Esophagus muscularis mucosa (tissue), 4 donors: ENCODE measurements at regions not wholly inside any gene's neighbourhood (a gene's known extent, or its start where the extent isn't known, plus 50 kb on each side); places are given as distances from the start of the nearest gene placed in this dataset.

Source experiments
- EP300 ChIP-seq: sonication (generic); formaldehyde crosslinking; IDR thresholded peaks from one replicate; pipeline ENCODE4 v1.6.1; 2017; ENCODE audit warnings: antibody characterized with exemption
- POLR2A ChIP-seq: fragments of 450-650 bp; IDR thresholded peaks from one replicate; pipeline ENCODE4 v1.6.1; 2017; ENCODE audit warnings: antibody characterized with exemption, moderate library complexity, mild to moderate bottlenecking, low read depth
- TF ChIP-seq, protein P1 (sequence below), 3 experiments: fragments of 200-600 bp in 2 of 3; fragments of 450-650 bp in 1 of 3; sonication (generic) in 2 of 3; IDR thresholded peaks; one replicate each; pipeline ENCODE4 v1.5.1; 2017 to 2019; ENCODE audit warnings: antibody characterized with exemption in 3 of 3, mild to moderate bottlenecking in 2 of 3, moderate library complexity in 1 of 3

DNA sequence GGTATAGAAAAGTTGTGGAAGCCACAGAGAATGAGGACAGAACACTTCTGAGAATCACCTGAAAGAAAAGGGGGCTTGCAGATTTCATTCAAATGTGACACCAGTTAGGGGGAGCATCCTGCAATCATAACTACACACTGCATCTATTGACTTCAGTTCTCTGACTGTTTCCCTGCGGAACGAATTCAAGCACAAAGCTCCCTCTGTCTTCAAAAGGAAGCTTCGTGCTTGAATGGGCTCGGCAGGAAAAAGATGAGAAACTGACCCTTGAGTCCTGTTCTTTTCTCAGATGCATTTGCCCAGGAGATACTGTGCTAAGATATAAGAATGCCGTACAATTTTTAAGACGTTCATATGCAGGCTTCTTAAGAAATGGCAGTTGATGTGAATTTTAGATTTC, 2000.4 kb upstream of the RAG2 start:
- TF ChIP-seq EP300 (no peak), POLR2A (no peak)
- TF ChIP-seq, protein P1, sequence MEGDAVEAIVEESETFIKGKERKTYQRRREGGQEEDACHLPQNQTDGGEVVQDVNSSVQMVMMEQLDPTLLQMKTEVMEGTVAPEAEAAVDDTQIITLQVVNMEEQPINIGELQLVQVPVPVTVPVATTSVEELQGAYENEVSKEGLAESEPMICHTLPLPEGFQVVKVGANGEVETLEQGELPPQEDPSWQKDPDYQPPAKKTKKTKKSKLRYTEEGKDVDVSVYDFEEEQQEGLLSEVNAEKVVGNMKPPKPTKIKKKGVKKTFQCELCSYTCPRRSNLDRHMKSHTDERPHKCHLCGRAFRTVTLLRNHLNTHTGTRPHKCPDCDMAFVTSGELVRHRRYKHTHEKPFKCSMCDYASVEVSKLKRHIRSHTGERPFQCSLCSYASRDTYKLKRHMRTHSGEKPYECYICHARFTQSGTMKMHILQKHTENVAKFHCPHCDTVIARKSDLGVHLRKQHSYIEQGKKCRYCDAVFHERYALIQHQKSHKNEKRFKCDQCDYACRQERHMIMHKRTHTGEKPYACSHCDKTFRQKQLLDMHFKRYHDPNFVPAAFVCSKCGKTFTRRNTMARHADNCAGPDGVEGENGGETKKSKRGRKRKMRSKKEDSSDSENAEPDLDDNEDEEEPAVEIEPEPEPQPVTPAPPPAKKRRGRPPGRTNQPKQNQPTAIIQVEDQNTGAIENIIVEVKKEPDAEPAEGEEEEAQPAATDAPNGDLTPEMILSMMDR (IDR thresholded peaks at IDR 0.05) = no peak
